ENCODE measurements at regions not wholly inside any gene's neighbourhood (a gene's known extent, or its start where the extent isn't known, plus 50 kb on each side); places are given as distances from the start of the nearest gene placed in this dataset.
"Not testable (repeated sequence)": the region's sequence is repeated elsewhere in the genome, so short reads cannot be mapped to it uniquely, and the experiment has no call there.

- Histone ChIP-seq H3K27me3 (ENCODE audit: insufficient read depth, poor library complexity, severe bottlenecking) (no peaks in the 10 kb centered on the region), H3K4me3 (replicated peaks; ENCODE audit: insufficient read depth, low read length) (no peak overlapping the region), H3K27ac (replicated peaks) (no peak overlapping the region)
- DNase-seq (ENCODE audit: low read depth in 1 of 2, low spot score in 1 of 2), result no peak
- no peak for TF ChIP-seq POLR2AphosphoS5 (IDR thresholded peaks at IDR 0.05; ENCODE audit: low read depth)
- TF ChIP-seq SPI1 (IDR thresholded peaks at IDR 0.05; ENCODE audit: borderline replicate concordance, low read depth), result no peak
- no peak for TF ChIP-seq REST (IDR thresholded peaks at IDR 0.05; ENCODE audit: insufficient replicate concordance, low read depth)
- no peak for TF ChIP-seq GABPA (IDR thresholded peaks at IDR 0.05; ENCODE audit: low read depth)
- no peak for TF ChIP-seq CTCF (IDR thresholded peaks at IDR 0.05; ENCODE audit: insufficient read depth, low read length)
Observed at GRCh38 chr12:3420693-3421092, 70.3 kb upstream of the PRMT8 start.

GRCh38 chr12:3421191-3421978 is 69.6 kb upstream of the PRMT8 start:
- no peak for TF ChIP-seq POLR2AphosphoS5 (IDR thresholded peaks at IDR 0.05; ENCODE audit: low read depth)
- TF ChIP-seq GABPA (IDR thresholded peaks at IDR 0.05; ENCODE audit: low read depth), result no peak
- TF ChIP-seq CTCF (IDR thresholded peaks at IDR 0.05; ENCODE audit: insufficient read depth, low read length), result no peak
- no peak for TF ChIP-seq SPI1 (IDR thresholded peaks at IDR 0.05; ENCODE audit: borderline replicate concordance, low read depth)
- no peak for TF ChIP-seq REST (IDR thresholded peaks at IDR 0.05; ENCODE audit: insufficient replicate concordance, low read depth)
- no peak for DNase-seq (ENCODE audit: low read depth in 1 of 2, low spot score in 1 of 2)
- no peak overlapping the region for H3K27ac ChIP-seq (replicated peaks)
- H3K27me3 ChIP-seq (ENCODE audit: insufficient read depth, poor library complexity, severe bottlenecking), result no peaks in the 10 kb centered on the region
- no peak overlapping the region for H3K4me3 ChIP-seq (replicated peaks; ENCODE audit: insufficient read depth, low read length)

- H3K27me3 ChIP-seq (ENCODE audit: insufficient read depth, poor library complexity, severe bottlenecking); DNase-seq (ENCODE audit: low read depth in 1 of 2, low spot score in 1 of 2); H3K4me3 ChIP-seq (replicated peaks; ENCODE audit: insufficient read depth, low read length); H3K27ac ChIP-seq (replicated peaks): not testable (repeated sequence)
Observed at GRCh38 chr12:3424796-3425195, 66.2 kb upstream of the PRMT8 start.

GRCh38 chr12:3427956-3428355 is 63.0 kb upstream of the PRMT8 start:
- Histone ChIP-seq H3K27ac (replicated peaks) (no peak overlapping the region), H3K27me3 (ENCODE audit: insufficient read depth, poor library complexity, severe bottlenecking) (no peaks in the 10 kb centered on the region), H3K4me3 (replicated peaks; ENCODE audit: insufficient read depth, low read length) (no peak overlapping the region)
- DNase-seq (ENCODE audit: low read depth in 1 of 2, low spot score in 1 of 2), result no peak
- no peak for TF ChIP-seq GABPA (IDR thresholded peaks at IDR 0.05; ENCODE audit: low read depth)
- TF ChIP-seq SPI1 (IDR thresholded peaks at IDR 0.05; ENCODE audit: borderline replicate concordance, low read depth), result no peak
- no peak for TF ChIP-seq POLR2AphosphoS5 (IDR thresholded peaks at IDR 0.05; ENCODE audit: low read depth)
- no peak for TF ChIP-seq REST (IDR thresholded peaks at IDR 0.05; ENCODE audit: insufficient replicate concordance, low read depth)
- TF ChIP-seq CTCF (IDR thresholded peaks at IDR 0.05; ENCODE audit: insufficient read depth, low read length), result no peak

Measured in HL-60 (cell line).